ENCODE measurements at regions not wholly inside any gene's neighbourhood (a gene's known extent, or its start where the extent isn't known, plus 50 kb on each side); places are given as distances from the start of the nearest gene placed in this dataset.
"Not testable (repeated sequence)": the region's sequence is repeated elsewhere in the genome, so short reads cannot be mapped to it uniquely, and the experiment has no call there.

DNA sequence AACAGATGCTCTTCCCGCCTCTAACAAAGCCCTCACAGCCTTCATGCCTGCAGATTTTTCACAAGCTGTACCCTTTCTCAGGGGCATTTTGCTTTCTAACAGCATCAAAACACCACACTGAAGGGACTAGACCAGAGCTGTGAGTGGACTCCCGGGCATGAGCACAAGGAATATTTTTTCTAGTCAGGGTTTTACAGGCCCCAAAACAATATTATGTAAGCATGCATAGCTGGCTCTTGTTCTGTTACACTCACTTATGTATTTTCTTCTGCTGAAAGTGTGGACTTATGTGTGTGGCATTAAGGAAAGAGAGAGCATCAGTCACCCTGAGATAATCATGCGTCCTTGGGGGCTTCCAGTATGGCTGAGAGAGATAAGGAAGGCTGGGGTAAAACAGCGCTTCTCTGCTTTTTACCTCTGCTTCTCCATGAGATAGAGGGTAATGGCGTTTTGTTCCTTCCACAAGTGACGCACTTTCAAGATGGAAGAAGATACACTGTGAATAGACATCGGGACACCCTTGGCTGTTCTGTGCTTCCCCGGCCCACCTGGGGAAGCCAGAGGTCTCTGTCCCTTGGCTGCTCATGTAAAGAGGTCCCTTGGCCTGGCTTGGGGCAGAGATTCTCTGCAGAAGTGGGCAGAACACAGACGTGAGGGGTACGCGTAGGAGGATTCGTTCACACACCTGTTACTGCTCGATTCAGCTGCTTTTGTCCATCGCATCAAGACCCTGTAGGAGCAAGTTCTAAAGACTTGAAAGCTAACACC is 266.7 kb upstream of the RAB4A start:
- no peak for DNase-seq

DNA sequence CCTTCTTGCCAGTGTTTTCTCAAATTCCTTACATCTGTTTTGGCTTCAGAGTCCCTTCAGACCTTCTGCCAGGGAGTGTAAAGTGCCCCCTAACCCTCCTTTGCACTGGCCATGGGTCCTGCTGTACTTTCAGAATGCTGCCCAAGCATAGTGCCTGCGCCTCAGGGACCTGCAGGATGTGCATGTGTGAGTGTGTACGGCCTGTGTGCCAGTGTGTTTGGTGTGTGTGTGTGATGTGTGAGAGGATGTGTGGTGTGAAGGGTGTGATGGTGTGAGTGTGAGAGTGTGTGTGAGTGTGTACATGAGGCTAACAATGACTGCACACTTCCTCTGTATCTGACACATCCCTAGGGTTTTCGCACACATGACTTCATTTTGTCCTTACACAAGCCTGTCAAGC is 265.8 kb upstream of the RAB4A start:
- no peak for DNase-seq

DNA sequence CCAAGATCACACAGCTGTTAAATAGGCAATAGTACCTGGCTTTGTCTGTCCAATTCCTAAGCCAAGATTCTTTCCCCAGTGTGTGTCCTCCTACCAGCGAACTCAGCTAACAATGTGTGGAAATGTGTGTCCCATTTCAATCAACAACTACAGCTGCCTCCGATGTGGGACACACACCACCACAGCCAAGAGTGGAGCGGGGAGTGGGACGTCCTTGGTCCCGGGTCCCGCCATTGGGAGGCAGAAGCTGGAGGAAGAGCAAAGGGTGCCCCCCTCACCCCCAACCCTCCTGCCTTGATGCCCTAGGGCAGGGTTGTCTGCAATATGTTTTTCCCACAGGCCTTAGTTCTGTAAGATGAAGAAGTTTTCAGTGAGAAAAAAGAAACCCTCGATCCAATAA is 265.4 kb upstream of the RAB4A start:
- DNase-seq, result no peak

DNA sequence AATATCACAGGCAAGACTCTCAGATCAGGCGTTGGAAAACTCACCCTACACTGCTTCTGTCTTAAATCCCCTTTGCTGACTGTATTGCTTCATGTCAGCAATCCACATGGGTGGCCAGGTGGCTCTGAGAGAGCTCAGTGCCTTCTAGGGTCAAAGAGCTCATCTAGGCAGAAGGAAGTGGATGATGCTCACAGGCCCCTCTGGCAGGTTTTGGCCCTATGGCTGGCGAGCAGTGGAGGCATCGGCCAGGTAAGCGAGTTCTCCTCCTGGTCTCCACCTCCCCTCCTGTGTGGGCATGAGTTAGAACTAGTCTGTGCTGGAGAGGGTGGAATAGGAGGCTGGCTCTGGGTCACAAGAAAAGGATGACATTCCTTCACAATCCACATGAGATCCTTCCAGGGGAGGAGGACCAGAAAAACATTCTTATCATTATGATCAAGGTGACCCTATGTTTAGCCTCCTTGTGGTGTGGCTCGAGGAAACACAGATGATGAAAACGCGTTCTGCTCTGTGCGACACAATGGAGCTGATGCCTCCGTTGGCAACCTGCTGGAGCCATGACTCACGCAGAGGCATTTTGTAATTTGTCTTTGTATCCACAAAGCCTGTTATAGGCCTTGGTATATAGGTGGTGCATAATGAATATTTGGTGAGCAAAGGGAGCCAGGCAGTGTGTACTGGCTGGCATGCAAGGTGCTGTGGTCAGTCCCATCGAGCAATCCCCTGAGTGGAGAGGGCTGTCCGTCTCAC is 264.6 kb upstream of the RAB4A start:
- DNase-seq, result no peak

DNA sequence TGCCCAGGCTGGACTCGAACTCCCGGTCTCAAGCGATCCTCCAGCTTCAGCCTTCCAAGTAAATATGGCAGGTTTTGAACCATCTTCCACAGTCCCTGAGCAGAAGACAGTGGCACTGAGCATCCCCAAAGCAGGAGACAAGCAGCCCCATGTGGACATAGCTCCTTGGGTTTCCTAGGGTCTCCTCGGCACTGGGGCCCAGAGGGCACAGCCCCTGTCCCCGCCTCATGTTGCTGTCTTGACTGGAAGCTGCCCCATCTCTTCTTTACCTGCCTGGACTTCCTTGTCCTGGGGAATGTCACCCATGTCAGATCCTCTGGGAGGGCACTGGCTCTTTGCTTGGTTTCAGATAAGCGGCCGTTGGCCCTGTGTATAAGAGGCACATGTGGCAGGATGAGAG is 263.7 kb upstream of the RAB4A start:
- no peak for DNase-seq

DNA sequence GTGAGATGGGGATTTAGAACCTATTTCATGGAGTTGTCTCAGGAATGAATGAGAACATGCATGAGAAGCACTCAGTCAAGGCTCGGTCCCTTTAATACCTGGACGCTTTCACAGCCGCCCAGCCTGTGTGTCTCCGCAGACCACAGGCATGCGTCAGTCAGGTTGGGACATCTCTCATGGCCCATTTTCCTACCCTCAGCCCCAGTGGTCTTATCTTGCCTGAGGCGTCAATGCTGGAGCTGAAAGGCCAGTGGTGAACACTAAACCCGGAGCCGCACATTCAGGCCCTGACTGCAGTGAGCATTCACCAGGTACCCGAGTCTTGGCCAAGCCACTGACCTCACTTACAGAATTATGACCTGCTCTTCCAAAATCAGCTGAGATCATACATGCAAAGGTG is 263.2 kb upstream of the RAB4A start:
- DNase-seq, result no peak

DNA sequence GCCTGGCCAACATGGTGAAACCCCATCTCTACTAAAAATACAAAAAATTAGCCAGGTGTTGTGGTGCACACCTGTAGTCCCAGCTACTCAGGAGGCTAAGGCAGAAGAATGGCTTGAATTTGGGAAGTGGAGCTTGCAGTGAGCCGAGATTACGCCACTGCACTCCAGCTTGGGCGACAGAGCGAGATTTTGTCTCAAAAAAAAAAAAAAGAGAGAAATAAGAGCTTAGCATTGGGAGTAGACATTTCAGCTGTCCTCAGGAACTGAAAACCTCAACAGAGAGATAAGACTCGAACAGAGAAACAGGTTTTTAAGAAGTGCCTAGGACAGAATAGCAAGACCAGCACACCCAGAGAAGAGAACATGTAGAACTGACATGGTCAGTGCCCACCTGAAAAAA is 262.6 kb upstream of the RAB4A start:
- DNase-seq, result not testable (repeated sequence)

DNA sequence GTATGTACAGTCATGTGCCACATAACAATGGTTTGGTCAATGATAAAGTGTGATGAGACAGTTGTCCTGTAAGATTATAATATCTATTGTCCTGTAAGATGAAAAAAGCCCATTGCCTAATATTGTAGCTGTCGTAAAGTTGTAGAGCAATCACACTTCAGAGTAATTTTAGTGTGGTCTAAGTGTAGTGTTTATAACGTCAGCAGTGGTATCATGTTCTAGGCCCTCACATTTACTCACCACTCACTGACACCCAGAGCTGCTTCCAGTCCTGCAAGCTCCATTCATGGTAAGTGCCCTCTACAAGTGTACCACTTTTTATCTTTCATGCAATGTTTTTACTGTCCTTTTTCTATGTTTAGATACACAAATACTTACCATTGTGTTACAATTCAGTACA is 259.9 kb upstream of the RAB4A start:
- no peak for DNase-seq

DNA sequence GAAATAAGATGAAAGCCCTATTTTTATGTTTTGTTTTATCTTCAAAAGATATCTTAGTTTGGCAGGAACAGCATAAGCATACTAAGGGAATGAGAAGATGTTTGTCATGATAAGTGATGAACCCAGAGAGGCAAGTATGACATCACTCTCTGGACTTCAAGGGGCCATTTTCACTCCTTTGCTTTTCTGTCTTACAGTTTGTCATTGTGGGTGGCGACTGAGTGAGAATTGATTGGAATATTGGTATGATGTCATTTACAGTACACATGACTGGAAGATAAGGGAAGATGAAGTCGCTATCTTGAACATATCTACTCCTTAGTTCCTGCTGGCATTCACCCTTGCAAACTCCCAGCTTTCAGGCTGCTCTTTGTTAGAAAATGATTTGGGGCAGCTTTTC is 258.1 kb upstream of the RAB4A start:
- DNase-seq, result no peak

DNA sequence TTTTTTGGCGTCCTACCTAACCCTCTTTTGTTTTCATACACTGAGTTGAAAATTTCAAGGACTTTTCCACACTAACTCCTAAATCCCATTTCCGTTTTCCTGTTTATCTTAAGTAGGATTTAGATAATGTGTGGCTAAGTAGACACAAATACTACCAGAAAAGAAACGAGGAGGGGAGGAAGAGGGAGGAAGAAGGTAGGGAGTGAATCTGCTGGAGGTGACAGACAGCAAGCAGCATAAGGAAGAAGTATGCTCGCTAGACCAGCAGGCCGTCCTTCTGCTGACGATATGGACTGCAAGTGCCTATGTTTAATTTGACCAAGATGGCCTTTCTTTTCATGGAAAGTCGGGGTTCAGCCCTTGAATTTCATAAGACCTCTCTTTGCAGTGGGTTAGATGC is 256.9 kb upstream of the RAB4A start:
- DNase-seq, result no peak

DNA sequence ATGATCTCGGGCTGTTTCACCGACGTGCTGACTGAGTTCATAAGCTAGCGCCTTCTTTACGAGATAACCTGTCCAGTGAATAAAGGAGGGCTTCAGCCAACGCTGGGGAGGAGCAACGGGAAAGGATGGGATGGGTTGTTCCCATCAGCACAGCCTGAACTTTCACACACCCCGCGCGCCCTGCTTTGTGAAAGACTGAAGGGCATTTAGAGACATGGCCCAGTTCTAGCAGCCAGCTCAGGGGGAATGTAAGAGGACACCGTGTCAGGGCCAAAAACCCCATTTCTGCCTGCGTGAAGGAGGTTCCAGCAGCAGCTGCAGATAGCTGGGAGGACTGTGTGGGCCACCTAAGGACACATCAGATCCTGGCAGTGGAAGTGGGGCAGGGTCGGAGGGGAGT is 255.1 kb upstream of the RAB4A start:
- peak in 2 of 56 donors; percentile 13 to 27 for DNase-seq

DNA sequence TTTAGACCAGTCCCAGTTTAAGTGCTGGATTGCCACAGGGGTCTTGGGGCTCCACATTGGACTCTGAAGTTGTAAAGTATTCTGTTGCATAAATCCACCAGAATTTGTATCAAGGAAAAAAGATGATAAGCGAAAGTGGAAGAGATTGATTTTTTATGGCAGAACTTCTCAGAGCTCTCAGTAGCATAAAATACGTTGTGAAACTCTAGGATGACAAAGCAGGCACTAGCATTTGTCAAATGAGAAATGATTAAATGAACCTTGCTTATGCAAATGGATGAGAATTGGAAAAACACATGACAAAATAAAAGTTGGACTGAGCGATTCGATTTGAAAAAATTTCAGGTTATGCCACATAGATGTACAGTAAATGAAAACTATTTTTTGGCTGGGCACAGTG is 253.8 kb upstream of the RAB4A start:
- DNase-seq, result no peak

DNA sequence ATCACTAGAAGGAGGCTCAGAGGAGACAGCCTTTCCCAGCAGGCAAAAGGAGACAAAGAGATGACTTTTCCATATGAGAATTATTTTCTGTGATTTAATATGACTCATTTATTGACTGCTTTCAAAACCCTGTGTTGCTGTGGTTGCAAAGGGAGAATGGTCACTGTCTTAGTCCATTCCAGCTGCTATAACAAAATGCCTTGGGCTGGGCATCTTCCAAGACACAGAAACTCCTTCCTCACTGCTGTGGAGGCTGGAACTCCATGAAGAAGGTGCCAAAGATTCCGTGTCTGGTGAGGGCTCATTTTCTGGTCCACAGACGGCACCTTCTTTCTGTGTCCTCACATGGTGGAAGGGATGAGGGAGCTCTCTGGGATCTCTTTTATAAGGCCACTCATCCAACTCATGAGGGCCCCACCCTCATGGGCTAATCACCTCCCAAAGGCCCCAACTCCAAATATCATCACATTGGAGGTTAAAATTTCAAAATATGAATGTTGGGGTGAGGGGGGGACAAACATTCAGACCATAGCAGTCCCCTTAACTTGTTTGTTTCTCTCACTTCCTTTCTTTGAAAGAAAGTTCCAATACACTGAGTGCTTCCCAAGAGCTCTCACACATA is 252.1 kb upstream of the RAB4A start:
- no peak for DNase-seq

DNA sequence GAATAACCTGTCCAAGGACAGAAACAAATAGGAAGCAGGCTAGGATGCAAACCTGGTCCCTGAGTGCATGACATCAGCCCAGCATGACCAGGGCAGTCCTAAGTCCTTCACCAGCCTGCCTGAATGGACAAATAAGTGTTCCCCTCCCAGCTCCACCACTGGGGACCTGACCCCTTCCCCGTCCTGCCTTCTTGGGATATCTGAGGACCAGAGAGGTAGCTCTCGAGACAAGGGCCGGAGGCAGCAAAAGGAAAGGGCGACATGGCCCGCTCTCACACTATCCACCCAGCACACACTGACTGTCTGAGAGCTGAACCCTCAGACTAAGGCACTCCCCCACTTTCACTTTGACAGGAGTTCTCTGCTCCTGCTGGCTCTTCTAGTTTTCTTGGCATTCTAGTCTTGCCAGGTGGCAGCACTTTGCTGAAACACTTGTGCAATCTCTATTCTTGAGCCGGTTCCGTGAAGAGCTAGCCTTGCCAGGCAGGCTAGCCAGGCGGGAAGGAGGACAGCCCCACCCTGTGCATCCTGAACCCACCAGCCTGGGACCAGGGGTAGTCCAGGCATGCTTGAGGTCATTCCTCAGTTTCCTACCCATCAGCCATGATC is 251.1 kb upstream of the RAB4A start:
- no peak for DNase-seq

DNA sequence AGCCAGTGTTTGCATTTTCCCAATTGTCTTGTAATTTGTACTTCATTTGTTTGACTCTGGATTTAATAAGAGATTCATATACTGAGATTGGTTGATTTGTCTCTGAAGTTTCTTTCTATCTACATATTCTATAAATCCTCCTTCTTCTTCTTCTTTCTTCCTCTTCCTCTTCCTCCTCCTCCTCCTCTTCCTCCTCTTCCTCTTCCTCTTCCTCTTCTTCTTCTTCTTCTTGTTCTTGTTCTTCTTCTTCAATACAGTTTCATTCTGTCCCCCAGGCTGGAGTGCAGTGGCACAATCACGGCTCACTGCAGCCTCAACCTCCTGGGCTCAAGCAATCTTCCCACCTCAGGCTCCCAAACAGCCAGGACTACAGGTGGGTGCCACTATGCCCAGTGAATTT is 249.9 kb upstream of the RAB4A start:
- not testable (repeated sequence) for DNase-seq

DNA sequence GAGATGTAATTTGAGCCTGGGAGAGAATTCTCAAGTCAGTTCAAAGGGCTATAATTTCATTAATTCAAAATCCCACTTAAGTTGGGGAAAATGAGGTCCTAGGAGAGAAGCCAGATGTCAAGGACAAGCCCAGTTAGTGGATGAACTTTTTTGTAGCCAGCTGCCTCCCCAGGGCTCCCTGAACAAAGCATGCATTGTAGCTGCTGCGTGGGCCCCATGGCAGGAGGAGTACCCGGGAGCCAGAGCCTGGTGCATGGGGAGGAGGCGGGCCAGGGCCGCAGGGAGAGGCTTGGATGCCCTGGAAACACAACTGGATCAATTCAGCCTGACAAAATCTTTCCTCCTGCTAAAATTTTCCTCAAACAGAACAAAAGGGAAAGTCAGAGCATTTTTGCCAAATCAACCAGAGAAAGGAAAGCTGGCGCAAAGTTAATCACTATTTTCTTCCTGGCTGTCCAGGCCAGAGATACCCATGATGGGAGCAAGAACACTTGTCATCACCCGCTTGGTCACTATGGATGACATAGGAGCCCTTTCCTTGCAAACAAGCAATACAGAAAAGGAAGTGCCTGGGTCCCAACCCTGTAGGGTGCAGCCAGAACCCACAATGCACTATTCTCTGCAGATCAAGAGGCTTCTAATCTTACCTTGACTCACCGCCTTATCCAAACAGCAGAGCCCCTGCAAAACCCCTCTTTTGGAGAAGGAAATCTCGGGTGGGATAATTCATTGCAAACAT is 248.1 kb upstream of the RAB4A start:
- DNase-seq, result peak in 52 of 56 donors; percentile 28 to 89 (median 72)

DNA sequence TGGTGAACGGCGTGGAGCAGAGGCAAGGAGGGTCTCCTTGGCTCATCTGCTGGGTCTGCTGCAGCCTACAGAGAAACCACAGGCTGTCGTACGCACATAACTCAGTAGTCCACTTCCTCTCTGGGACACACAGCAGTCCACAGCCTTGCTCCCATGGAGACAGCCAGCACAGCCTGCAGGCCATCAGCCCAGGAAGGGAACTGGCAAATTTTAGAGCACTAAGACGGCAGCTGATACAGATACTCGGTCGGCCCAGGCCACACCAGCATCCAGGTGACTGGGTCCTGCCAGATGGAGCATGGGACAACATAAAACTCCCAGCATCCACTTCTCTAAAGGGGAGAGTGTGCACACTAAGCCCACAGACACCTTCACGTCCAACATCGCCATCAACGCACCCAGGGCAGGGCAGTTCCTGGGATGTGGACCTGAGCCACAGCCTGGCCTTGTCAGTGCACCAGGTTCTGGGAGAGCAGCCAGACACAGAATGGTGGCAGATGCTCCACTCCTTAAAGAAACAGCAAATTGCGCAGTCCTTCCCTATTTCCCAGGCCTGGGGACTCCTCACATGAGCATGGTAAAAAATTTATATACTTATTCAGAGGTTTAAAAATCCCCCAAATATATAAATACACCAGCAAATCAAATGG is 247.1 kb upstream of the RAB4A start:
- no peak for DNase-seq

DNA sequence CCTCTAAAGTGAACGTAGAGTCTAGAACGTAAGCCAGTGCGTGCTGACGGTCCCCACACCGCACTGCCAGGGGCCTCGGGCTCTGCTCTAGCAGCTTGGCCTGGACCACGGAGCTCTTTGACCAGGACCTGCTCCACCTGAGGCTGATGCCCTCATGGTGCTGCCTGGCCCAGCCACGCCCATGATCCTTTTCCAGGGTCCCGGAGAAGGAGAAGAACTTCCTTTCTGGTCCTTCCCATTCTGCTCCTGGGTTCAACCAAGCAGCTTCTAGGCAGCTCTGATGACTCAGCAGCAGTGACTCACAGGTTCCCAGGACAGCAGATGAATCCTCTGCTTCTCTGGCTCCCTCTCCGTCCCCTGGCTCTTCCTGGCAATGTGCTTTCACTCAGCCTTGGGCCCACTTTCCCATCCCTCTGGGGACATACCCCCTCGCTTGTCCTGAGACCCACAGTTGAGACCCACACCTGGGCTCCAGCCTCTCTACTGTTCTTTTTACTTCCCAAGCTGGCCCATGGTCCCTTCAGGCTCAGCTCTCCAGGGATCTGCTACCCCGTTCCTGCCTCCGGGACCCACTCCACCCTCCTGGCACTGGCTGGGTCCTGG is 246.3 kb upstream of the RAB4A start:
- peak in 9 of 56 donors; percentile 25 to 79 (median 34) for DNase-seq

DNA sequence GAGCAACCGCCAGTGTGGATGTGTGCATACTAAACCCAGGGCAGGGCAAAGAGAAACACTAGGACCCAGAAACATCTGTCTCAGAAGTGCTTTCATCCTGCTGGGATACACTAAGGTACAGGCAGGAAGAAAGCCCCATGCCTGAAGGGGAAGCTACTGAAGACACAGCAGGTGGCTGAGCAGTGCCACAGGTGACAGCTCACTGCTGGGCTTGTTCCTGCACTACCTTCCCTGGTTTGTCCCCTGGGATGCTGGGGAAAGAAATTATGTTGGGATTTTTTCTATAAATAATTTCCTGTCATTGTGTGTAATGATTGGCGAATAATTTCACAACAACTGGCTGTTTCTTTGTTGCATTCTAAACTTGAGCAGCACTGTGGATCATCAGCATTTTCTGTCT is 245.3 kb upstream of the RAB4A start:
- no peak for DNase-seq

DNA sequence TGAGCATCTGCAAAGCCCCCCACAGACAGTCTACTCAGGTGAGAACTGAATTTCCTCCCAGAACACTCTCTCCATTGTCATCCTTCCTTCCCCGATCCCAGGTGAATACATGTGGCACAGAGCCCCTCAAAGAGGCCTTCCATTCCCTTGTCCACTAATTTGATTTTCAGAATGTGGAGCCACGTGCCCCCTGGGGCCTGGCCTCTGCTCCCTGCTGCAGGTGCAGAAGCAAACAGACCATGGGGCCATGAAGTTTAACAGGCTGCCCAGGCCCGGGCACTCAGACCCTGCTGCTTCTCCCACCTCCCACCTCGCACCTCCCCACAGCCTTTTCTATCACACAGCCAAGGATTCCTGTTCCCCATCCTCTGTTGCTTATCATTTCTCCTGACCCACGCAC is 243.8 kb upstream of the RAB4A start:
- DNase-seq, result no peak
